Activated CD4-positive, CD25-positive, alpha-beta regulatory T cell treated with anti-CD3 and anti-CD28 coated beads, Interleukin-2, amount 50 U/mL, for 24 hours (primary cell): ENCODE measurements at regions not wholly inside any gene's neighbourhood (a gene's known extent, or its start where the extent isn't known, plus 50 kb on each side); places are given as distances from the start of the nearest gene placed in this dataset.
"Not testable (repeated sequence)": the region's sequence is repeated elsewhere in the genome, so short reads cannot be mapped to it uniquely, and the experiment has no call there.

ENCODE experiments used
- ATAC-seq, 2 donors: fragments of 150-1000 bp; cut with Tn5 transposase; one replicate each; pipeline ENCODE4 v1.10.0; 2021; ENCODE audit warnings: mild to moderate bottlenecking in 1 of 2, moderate library complexity in 1 of 2

DNA sequence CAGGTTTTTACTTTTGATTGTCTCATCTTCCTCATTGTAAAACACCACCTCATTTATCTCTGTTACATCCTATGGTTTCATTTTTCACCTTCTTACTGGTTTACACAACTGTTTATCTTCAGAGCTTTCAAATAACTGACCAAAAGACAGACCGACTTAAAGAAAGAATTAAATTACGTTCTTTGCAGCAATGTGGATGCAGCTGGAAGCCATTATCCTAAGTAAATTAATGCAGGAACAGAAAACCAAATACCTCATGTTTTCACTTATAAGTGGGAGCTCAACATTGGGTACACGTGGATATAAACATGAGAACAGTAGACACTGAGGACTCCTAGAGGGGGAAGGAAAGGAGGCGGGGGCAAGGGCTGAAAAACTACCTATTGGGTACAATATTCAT is 729.0 kb upstream of the USP15 start:
- ATAC-seq: no peak

DNA sequence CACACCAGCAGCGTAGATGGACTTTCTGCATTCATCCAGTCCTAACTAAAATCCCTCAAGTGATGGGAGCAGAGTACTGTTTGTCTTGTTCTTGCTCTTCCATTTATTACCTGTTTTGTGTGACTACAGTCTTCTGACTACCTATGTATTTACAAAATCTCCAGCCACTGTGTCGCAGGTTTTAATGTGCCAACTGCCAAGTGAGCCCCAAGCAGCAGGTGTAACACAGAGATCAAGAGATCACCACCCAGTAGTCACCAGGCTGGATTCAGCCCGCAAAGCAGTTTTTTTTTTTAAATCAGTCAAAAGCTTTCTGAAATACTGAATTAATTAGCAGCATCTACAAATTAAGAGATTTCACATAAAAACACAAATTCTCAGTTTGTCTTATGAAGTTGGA is 724.1 kb upstream of the USP15 start:
- ATAC-seq: no peak

DNA sequence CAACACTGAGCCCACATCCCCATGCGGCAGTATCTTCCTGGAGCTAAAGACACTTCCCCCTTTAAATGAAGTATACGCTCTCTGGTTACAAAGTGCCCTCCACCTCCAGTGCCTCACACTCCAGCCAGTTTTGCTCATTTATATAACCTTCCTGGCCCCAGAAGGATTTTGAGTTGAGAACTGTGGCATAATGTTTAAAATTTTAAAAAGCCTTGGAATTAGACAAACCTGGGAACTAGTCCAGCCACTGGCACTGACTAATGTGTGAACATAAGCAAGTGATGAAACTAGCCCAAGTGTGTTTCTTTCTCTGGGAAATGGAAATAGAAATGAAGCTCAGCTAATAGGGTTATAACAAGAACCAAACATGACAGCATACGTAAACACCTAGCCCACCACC is 723.7 kb upstream of the USP15 start:
- no peak for ATAC-seq

DNA sequence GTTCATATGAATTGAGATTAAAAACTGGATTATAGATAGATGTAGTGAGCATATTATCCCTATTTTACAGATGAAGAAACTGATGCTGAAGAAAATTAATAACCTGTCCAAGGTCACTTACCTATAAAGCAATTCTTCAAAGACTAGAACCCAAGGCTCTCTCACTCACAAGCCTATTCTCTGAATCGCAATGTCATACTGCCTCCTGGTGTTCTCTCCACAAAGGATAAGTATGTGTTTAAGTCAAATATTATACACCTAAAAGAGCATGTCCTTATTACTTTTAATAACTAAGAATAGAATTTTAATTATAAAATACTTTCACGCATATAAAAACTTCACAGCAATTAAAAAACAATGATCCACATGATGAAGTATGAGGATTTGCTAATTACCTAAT is 721.3 kb upstream of the USP15 start:
- ATAC-seq: no peak

DNA sequence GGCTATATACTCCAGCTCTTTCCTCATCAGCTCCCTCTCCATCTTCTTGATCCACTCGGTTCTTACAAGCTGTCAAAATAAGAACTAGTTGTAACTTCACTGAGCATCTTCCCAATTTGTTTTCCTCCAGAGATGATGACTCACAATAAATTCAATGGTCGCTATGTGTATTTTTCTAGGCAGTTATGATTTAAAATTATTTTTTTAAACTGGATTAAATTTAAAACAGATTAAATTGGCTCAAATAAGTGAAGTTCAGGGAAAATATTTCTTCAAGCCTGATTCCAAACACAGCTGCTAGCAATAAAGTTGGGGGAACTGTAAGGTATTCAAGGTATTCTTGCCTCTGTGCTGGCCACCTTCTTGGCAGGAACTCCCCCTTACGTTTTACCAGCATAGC is 717.7 kb upstream of the USP15 start:
- no peak for ATAC-seq

DNA sequence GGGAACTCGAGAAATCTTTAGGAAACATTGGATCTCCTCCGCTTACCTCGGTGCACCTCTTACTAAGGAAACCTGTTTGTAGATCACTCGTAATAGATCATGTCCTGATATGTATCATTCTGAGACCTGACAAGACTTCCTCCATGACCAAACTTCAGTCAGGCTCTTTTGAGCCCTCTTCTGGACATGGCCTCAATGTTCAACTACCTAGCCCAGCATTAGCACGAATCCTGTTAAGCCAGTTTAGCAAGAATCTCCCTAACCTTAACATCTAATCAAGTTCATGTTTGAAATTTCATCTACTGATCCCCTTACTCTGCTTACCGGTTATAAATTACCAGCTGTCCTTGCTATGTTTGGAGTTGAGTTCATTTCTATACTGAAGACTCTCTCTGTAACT is 713.9 kb upstream of the USP15 start:
- no peak for ATAC-seq

DNA sequence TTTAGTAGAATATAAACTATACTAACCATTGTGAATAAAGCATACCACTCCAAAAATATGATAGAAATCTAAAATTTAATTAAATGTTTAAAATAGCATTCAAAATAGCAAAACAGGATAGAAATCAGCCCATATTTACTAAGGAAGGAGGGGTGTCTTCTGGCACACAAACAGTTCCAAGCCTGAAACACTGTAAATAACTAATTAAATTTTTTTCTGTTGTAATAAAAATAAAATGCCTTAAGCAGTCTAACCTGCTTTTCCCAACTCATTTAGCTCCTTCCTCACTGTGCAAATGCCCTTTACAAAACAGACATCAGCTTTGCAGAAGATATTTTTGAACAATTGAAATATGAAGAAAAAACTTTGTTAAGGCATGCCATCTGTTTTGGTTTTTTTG is 707.1 kb upstream of the USP15 start:
- ATAC-seq: no peak

DNA sequence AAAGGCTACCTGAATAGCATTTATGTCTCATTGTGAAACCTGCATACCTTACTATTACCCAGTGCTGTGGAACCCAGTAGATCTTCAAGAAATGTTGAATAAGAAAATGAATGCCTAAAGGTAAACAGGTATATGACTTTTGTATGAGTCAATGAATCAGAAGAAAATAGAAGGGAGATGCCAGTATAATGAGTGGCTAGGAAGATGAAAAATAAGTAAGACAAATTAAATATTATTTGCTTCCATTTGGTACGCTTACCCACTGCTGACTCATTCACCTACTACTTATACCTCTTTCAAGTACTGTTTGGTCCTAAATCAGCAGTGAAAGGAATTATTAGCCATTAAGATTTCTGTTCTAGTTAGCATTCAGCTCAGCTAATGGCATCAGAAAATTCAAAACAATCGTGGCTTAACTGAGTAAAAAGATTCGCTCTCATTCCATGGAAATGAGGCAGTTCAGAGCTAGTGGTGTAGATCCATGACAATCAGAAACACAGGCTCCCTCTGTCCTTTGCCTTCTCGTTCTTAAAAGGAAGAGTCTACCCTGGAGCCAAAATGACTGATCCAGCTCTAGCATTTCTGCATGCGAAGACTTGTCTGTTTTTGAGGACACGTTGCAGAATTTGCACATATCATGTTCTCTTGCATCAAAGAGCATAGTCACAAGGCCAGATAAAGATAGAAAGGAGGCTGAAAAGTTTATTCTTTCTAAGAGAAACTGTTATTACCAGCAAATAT is 705.8 kb upstream of the USP15 start:
- no peak for ATAC-seq

DNA sequence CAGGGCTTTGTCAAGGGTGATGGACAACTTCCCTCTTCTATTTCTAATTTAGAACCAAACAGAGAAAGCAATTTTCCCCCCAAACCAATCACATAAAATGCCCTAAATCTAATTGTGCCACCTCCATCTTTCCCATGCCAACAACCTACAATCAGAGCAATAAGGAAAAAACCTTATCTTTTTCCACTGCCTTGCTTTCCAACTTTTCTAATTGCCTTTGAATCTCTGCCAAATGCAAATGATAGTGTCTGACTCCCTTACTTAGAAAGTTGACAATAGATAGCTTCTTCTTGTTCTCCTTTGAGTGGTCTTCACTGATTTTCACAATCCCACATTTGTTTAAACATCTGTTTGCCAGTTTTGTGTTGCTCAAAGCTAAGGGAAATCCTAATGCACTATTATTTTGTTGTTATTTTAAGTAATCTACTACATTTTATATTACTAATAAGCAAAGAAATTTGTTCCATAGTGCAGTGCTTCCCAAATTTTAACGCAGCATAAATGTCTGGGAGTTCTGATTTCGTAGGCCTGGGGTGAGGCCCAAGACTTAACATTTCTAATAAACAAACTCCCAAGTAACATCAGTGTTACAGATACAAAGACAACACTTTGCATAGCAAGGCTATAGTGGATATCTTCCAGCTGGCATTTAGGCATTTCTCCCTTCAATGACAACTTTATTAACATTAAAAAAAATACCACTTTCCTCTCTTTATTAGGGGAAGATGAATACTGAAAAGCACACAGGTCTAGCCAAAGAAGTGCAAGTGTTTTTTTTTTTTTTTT is 696.3 kb upstream of the USP15 start:
- ATAC-seq: no peak

DNA sequence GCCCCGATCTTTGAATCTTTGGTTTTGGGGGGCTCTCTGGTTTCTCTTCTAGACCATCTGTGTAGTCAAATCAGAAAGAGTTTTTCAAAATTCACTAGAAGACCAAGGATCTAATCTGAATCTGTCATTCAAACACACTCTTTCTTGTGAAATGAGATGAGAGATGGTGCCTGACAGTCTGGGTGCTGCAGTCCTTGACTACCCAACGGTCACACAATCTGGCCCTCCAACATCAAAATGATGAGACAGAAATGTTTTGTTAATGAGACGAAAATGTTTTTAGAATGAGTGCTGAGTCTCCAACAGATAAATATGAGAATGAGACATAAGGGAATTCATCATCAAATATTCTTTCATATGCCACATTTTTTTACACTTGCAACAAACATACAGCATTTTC is 695.7 kb upstream of the USP15 start:
- ATAC-seq: no peak

DNA sequence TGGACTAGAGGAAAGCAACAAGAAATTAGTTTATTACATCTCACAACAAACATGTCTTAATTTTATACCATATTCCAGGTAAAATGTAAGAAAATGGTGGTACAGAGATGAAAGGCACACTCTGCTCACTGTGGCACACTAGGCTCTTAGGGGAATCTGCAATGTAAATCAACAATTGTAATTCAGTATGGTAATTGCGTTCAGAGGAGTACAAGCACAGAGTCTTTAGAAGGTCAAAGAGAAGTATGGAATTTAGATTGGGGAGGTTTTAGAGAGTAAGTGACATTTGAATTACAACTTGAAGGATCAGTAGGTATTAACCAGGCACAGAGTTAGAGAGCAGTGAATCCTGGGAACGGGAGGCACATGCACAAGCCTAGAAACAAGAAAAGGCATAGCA is 694.0 kb upstream of the USP15 start:
- ATAC-seq: no peak

DNA sequence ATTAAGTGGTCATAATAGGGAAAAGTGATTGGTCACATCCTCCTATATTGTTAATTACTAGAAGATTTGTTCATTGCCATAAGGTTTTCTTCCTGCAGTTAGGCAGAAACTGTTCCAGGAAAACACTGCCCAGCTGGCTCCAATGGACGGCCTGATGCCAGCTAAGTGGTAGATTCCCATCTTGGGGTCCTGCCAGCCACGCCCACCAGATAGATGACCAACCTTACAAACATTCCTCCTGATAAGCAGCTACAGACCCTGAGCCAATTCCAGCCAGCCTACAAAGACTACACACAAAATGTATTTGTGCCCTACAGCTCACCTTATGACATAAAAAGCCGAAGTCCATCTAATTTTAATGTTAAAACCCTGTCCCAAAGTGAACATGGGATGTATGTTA is 685.9 kb upstream of the USP15 start:
- ATAC-seq: no peak

DNA sequence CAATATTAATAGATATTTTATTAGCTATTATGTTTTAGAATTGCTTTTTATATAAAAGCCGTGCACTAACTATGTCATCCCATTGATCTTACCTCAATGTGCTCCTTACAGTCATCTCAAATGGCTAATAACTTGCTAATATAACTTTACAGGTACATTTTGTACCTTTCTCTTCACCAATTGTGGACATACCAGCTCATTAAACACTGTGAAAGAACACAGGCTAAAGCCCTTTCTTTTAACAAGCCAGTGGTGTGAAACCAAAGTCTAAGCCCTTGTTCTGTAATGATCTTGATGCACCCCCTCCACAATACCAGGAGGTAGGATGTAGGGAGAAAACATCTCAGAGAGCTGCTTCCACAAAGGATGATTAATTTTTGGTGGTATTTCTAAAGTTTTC is 675.3 kb upstream of the USP15 start:
- no peak for ATAC-seq

DNA sequence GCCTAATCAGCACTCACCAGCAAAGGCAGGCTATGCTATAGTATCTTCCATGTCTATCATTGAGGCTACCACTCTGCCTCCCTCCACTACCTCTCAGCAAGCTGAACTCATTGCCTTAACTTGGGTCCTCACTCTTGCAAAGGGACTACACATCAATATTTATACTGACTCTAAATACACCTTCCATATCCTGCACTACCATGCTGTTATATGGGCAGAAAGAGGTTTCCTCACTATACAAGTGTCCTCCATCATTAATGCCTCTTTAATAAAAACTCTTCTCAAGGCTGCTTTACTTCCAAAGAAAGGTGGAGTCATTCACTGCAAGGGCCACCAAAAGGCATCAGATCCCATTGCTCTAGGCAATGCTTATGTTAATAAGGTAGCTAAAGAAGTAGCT is 669.3 kb upstream of the USP15 start:
- ATAC-seq: not testable (repeated sequence)

DNA sequence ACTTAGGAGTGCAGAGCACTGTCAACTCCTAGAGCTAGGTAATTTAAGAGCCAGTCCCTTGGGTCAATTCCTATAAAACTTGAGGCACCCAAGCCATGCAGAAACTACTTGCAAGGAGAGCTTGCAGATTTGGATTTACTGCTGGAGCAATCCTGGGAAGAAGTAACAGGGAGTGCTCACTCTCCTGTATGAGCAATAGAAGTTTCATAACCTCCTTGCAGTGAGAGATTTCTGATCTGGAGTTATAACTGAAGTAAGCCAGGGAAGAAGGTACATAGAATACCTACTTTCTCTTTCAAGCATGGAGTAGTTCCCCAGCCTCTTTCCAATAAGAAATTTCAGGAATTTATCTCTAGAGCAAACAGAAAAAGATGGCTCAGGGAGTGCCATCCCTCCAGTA is 650.1 kb upstream of the USP15 start:
- no peak for ATAC-seq

DNA sequence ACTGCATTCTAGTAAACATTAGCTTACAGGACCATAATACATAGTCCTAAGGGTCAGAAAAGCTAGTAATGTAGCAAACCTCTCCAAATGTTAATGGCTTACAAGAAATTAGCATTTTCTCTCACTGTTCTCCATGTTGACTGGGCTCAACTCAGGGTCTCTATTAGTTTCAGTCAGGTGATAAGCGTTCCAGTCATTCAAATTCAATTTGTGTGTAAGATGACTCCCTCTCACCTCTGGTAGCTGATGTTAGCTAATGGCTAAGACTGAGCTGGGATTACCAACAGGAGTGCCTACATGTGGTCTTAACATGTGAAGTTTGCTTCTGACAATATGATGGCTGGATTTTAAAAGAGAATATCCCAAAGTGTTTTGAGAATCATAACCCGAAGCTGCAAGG is 630.5 kb upstream of the USP15 start:
- no peak for ATAC-seq

DNA sequence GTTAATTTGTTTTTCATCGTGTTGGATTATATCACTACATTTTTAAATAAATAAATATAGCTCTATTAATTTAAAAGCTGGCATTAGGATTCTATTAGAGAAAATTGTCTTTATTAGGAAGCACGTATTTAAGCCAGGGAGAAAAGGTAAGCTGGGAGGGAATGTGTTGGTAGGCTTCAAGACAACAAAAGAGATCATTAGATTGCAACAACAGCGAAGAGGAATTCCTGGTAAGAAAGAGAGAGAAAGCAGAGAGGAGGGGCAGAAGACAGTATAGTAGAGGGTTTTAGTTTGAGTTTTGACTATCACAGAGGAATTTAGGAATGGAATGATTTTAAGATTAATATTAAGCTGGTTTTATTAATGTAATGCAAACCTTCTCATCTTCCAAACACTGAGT is 613.6 kb upstream of the USP15 start:
- ATAC-seq: no peak

DNA sequence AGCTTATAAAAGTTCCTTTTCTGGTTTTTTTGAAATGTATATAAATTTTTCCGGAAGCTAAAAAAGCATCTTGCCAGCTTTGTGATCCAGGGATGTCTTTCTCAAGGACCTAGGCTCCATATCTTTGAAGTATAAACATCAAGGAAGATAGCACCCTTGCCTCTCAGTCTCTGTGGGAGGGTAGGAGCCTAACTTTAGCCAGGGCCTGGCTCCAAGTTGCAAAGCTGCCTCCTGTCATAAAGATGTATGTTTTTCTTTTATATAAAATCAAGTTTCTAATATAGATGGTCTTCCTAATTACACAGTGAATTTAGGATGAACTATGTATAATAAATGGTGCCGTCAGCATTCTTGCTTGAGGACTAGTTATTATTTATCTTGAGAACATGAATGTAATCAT is 612.6 kb upstream of the USP15 start:
- no peak for ATAC-seq

DNA sequence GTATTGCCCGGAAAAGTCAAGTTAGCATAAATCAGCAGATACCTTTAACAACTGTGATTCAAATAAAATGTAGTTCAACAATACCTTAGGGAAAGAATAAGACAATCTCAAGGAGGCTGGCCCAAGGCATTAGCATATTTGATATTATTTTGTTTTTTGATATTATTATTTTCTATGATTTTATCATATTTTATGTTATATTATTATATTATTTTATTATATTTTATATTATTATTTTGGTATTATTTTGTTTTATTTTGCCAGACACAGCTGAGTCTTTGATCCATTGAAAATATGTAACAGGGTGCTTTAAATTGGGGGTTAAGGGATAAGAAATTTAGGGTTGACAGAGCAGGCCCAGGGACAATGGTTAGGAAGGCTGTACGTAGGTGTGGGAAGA is 607.9 kb upstream of the USP15 start:
- ATAC-seq: no peak

DNA sequence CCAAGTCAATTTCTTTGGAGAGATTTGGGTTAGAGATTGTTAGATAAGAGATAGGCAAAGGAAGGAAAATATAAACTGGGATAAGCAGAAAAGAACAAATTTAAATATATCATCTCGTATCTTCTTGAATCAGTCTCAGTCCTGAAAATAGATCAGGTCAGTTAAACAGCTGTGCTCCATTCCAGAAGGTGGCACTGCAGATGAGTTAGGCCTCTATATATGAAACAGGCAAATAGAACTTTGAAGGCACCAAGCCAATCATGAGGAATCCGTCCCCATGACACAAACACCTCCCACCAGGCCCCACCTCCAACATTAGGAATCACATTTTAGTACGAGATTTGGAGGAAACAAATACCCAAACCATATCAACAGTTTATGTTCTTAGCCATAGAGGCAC is 605.5 kb upstream of the USP15 start:
- ATAC-seq: no peak

DNA sequence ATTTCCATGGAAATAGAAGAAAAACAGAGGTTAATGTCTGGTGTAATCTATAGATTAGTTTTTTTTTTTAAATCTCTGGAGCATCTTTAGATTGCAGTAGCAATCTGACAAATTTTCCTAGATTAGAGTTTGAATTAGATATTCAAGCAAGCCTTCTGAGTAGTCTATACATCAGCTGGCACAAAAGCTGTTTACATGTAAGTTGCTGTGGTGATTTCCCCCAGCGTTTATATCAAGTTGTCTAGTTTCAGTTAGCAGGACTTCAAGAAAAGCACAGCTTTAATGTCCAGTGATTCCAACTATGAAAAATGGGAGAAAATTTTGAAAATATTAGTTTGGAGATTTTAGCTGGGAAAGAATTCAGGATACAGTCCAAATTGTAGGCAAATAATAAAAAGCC is 605.0 kb upstream of the USP15 start:
- no peak for ATAC-seq

DNA sequence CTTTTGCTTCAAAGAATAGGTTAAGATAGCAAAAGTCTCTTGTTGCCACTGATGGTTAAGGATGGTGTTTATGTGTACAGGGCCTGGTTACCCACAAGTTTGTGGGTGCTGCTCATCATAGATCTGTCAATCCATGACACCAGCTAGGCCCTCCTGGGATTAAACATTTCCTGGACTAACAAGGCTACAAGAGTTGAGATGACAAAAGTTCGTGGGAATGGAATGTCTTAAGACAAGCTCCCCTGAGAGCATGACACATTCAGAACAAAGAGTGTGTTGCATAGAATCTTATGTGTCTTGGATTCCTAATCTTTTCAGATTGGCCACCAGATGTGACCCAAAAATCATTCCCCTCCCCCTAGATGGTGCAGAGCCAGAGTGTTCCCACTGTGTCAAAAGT is 592.5 kb upstream of the USP15 start:
- ATAC-seq: no peak

DNA sequence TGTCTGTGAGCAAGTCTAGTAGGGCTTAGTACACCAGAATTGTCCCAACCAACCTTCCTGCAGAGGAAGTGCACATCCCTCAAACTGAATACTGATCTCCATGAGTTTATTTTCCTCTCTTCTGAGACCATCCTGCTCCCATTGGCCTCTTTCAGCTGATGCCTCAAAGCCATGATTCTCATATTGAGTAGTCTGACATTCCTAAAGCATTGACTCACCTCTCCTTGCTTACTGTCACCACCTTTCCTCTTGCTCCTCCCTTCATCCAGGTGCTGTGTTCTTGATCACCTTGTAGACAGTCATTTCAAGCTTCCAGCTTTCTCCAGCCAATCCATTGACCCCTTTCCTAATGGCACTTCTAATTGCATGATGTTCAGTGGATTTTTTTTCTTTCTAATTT is 583.7 kb upstream of the USP15 start:
- ATAC-seq: no peak

DNA sequence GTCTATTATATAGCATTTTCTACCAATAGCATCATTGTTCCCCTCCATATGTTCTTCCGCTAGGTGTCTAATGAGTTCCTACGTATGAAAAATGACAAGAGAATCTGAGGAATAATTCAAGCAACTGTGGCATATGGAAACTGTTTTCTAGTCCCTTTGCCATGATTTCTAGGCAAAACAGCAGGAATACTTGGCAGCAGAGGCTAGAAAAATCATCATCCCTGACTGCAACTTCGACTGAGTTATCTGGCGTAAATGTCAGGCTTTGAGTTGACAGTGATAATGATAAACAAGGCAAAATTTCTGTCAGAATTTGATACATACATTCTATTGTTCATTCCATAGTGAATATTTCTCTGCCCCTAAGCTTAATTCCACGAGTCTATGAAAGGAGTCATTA is 572.8 kb upstream of the USP15 start:
- ATAC-seq: no peak

DNA sequence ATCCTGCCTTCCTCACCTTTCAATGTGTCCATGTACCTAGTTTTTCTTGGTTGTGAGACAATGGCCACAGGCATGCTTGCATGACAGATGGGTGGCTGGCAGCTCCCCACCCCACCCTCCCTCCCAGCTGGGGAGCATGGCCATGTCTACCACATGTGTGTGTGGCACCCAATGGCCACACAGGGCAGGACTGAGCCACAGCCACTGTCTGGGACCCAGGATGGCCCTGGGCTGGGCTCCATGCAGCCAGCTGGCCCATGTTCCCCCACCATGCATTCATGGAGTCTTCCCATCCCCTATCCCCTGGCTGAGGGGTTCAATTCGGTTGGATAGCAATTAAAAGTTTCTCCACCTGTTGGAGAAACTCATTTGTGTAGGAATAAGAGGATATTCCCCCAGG is 566.0 kb upstream of the USP15 start:
- ATAC-seq: no peak
